ENCODE measurements at regions not wholly inside any gene's neighbourhood (a gene's known extent, or its start where the extent isn't known, plus 50 kb on each side); places are given as distances from the start of the nearest gene placed in this dataset.
"Not testable (repeated sequence)": the region's sequence is repeated elsewhere in the genome, so short reads cannot be mapped to it uniquely, and the experiment has no call there.

DNA sequence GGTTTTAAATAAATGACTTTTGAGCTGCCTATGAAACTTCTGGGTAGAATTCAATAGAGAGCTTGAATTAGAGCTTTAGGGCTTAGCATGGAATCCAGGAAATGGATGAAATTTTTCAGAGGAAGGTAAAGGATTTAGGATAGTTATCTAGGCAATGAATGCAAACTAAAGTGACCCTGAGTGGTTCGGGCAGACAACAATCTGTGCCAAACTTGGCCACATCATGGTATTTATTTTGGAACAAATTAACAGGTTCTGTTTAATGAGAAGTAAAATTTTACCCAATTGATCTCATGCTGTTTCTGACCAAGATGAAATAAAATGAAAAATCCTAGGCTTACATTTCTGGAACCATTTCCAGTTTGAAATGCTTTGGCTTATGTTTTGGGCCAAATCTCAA lies 934.4 kb downstream of the MAT2B start:
- no peak for DNase-seq

DNA sequence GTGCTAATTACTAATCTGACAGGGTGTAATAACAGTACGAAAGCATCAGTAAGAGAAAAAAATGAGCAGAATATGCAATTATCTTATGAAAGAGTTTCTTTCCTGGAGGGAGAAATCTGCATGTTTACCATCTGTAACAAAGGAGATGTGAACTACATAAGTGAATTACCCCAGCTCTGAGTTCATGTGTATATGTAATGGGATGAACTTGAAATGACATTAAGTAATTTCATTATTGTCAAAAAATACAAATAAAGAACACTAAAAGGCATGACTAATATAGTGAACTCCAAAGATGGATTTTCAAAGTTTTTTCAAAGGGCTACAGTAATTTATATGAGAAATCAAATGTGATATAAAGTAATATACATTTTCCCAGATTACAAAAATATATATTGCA lies 944.0 kb downstream of the MAT2B start:
- no peak for DNase-seq

DNA sequence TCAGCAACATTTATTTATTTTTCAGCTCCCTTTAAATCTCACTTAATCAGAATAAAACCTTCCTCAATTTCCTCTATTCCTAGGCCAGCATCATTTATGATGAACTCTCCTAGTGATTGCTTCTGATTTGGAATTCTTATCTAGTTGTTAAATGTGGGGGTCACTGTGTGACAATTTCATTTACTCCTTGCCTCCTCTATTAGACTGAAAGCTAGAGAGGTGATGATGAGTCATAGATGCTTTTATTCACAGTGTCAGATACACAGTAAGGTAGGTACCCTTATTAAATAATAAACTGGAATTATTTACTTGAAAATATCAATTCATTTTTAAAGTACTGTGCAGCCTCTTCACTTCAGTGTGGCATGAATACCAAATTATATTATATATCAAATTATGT lies 960.6 kb downstream of the MAT2B start:
- no peak for DNase-seq

DNA sequence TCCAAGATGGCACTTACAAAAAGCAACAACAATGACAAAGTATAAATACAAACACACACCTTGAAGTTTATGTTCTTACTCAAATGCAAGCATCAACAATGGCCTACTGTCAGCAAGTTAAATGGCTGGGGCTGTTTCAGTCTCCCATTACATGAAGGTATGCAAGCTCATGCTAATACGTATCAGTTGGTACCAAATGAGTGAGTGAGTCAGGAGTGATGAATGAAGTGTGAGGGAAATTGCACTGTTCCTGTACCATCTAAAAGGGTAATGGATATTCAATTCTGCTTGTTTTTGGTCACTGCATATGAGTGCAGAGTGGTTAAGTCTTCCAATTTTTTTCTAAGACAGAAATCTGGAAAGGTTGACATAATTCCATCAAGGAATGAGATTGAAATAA lies 964.9 kb downstream of the MAT2B start:
- DNase-seq: no peak

DNA sequence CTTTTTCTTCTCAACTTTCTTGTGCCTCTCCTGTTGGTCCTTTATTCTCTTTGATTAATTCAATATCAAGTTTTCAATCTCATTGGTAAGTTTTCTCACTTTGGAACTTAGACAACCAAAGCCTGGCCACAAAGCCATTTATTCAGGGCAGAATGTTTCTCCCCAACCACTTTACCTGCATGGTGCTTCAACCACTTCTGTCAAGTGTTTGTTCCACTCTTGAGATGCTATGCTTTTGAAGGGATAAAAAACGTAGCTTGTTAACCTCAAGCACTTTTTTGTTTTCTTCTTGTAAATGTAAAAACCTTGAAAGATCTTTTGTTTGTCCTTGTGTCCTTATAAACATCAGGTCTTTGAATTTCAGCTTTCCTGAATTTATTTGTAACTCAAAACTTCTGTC lies 966.7 kb downstream of the MAT2B start:
- DNase-seq: no peak

DNA sequence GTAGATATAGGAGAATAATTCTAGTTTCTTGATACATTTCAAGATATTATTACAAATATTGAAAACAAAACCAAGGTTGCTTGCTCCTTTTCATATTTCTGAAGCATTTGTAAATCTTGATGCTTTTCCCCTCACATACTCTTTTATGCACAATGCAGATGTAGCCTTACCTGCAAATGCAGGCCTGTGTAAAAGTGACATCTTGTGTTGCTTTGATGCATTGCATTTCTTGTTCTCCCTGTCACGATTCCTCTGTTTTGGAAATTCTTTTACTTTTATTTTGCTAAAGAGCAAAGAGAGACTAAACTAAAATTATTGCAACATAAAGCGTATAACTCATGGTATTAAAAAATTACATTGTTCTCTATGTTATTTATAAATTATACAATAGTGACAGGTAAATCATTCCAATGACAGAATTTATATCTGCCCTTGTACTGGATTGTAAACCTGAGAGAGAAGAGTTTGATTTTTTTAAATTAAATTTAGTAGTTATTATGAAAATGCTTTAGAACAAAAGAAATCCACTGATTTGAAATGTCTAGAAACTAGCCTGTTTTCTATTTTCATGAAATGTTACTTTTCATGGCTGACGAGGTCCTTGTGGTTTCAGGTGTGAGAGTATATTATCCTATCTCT lies 970.0 kb downstream of the MAT2B start:
- peak; percentile 60 for DNase-seq

DNA sequence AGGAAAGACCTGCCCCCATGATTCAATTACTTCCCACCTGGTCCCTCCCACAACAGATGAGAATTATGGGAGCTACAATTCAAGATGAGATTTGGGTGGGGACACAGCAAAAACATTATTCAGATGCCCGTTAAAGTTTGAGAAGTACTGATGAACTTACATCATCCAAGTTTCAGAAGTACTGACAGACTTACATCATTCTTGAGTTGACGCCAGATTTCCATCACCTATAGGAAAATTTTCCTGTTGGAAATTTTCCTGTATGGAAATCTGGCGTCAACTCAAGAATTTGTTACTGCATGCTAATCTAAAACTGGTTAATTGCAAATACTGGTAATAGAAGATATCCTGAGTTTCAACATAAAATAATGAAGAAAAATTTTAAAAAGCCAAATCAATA lies 975.9 kb downstream of the MAT2B start:
- DNase-seq: no peak

DNA sequence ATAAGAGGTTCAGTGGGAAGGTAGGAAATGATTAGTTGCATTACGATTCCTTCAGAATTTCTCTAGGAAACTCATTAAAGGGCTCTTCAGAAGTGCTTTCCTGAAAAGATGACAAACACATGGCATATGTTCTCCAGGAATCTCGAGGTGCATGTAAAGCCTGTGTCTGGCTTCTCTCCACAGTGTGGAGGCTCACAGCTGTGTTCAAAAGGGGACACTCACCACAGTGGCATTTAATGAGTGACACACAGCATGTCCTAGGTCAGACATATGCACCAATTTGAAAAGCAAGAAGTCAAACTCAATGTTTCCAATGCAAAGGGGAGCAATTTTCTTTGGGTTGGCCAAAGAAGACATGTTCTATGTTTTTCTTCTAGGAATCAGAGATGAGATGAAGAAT lies 976.9 kb downstream of the MAT2B start:
- no peak for DNase-seq

DNA sequence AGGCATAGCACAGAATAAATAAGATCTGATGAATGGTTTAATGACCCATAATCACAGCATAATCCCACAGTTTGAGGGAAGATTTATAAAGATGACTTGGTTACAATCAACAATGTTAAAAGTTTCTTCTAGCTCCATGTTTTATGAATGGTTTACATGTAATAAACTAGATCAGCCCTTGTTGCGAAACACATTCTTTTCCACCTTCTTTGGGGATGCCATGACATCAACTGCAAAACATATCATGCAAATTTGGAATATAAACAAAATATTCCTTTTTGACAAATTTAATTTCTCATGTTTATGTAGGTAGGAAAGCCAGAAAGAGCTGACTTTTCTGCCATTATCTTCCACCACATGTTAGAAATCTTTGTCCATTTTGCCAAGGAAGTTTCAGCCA lies 979.5 kb downstream of the MAT2B start:
- no peak for DNase-seq

DNA sequence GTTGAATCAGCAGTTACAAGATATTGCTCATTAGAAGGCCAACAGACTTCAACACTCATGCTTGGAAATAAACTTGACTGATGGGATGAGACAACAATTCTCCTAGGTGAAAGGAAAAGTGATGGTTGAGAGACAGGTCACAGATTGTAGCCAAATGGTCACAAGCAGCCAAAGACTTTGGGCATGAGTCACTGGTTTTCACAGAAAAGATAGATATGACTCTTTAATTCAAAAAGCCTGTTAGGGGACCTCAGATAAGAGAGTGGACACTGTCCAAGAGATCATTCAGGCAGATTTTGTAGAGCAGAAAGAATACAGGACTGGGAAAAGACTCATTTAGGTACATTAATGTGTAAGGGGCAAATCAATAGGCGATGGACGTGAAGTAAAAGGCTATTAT lies 982.5 kb downstream of the MAT2B start:
- DNase-seq: peak; percentile 29

DNA sequence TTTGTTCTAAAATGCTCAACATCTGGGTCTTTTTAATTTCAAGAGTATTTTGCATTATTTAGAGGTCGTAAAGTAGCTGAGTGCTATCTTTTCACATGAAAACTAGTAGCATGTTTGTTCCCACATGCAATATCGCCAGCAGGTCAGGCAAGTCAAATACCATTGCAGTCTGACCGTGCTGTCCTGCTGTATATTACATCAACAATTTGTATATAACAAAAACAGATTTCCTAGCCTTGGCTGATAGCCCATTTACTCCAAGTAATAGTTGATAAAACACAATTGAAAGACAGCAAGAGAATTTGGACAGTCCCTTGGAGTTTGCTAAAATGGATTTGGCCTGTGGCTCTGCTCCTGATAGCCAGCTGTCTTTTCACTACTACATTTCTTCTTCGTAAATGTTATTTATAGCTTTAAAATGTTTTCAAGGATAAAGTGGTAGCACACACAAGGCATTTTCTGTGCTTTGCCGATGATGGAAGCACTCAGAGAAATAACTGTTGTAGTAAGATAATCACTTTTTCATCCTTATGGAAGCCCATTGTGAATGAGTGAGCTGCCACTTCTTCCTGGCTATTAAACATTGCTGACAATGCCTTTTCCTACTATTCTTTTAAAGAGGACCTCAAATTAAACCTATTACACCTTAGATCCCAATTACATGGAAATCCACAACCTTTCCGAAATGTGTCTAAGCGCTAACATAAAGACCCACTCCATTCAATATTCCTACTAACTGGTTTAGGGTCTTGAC lies 992.1 kb downstream of the MAT2B start:
- no peak for DNase-seq

DNA sequence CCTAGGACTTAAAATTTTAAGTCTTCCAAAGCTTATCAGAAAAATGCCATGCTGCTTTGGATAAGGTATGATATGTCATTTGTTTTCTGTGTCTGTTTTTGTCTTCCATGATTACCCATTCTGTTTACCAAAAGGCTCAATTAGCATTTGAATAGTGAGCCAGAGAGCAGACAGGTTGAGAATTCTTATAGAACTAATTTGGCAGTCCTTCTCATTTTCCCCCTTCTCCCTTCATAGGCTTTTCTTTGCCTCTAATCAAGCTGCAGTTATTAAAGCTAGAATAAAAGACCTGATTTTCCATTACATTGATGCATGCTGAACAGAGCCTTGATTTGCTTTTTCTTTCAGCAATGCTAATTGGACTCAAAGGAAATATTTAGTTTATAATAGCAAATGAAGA lies 993.0 kb downstream of the MAT2B start:
- no peak for DNase-seq

DNA sequence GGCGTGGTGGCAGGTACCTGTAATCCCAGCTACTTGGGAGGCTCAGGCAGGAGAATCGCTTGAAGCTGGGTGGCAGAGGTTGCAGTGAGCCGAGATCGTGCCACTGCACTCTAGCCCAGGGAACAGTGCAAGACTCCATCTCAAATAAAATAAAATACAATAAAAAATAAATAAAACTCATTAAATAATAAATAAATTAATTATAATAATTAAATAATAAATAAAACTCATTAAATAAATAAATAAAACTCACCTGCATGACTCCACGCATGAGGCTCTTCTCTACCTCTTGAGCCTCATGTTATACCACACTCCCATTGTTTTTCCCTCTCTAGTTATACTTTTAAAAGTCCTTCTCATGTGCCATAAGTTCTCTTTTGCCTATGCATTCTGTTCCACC lies 995.4 kb downstream of the MAT2B start:
- no peak for DNase-seq

DNA sequence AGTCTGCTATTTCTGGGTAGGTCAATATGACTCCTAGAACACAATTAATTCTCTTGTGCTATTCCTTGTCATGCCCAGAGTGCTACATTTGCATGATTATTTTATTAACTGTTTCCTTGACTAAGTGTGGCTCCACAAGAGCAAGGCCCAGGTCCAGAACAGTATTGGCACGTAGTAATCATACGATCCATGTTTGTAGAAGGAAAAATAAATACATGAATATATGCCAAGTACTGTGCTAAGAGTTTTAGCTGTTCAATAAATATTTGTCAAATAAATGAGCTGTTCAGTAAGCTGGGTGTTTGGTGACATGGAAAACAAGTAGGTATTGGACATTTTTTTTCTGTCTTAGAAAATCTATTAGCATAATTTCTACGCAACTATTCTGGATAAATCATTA lies 995.9 kb downstream of the MAT2B start:
- no peak for DNase-seq

DNA sequence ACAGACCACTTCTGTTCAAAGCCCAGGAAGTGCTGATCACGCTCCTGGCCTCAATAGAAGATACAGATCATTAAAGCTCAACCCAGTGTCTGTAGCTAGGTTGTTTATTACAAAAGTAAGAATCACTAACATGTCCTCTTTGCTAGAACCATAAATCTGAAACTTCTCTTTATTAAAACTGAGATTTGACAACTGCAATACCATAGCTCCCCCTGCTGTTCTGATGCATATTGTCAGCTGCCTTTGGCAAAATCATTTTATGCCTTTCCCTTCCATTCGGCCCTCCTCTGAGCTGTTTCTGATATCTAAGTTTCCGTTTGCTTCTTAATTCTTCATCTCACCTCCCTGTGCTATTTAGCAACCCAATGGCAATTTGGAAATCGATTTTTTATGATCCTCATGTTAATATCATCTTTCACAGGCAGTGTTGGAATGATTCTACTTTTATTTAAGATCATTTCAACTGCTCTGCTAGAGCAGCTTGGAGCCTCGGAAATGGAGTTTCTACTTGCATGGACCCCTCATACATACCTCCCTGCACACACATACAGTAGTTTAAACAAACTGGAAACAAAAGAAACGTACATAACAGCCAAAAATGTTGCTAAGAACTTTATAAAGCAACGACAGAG lies 998.8 kb downstream of the MAT2B start:
- DNase-seq: peak; percentile 81

DNA sequence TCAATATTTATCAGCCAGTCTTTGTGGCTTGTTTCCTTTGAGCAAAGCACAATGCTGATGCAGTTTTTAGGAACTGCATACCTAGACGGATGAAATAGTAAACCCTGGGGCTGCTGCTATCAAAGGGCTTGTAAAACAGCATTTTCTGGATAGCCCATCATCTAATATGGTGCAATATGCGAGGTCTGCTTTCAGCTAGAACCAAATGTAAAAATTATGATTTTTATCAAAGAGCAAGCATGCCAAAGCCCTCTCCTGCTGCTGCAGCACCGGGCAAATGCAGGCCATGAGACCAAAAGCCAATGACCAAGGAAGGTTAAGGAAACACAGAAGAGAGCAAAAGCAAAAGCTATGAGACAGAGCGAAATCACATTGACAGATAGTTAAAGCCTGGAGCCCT lies 1000.4 kb downstream of the MAT2B start:
- no peak for DNase-seq

DNA sequence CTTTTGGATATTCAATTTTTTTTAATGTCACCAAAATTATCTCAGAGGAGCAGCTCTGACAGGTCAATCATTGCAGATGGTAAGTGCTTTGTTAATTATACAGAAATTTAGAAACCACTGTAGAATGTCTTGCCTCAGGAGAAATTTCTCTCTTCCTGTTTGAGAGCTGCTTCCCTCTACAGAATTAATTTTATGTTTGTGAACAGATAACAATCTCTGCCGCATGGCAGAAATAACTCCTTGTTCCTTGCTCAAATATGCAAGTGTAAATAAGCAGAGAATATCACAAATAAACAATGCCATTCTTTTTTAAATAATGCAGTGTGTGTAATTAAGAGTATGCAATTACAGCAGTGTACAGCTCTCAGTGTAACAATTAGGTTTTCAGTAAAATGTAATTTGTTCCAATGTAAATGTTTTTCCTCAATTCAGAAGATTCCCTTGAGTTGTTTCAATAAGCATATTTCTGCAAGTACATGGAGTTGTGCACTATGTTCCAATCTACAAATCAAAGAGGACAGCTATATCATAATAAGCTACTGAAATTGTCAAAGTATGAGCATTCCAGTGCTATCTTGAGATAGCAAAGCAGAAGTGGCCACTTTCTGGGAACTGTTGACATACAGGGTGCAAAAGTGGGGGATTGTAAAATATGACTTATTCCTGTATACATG lies 1012.8 kb downstream of the MAT2B start:
- peak; percentile 34 for DNase-seq

DNA sequence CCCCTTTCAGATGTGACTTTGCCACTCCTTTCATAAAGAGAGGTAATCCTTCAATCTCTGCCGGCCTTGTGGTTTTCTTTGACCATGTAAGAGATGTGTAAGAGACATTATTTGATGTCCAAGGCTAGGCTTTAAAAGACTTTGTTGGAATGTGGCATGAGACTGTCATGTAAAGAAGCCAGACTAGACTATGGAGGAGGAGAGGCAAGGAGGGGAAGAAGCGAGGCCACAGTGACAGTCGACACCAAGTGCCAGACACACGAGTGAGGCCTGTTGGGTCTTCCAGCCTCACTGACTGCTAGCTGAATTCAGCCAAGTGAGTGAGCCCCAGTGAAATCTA lies 1013.3 kb downstream of the MAT2B start:
- DNase-seq: peak; percentile 41

DNA sequence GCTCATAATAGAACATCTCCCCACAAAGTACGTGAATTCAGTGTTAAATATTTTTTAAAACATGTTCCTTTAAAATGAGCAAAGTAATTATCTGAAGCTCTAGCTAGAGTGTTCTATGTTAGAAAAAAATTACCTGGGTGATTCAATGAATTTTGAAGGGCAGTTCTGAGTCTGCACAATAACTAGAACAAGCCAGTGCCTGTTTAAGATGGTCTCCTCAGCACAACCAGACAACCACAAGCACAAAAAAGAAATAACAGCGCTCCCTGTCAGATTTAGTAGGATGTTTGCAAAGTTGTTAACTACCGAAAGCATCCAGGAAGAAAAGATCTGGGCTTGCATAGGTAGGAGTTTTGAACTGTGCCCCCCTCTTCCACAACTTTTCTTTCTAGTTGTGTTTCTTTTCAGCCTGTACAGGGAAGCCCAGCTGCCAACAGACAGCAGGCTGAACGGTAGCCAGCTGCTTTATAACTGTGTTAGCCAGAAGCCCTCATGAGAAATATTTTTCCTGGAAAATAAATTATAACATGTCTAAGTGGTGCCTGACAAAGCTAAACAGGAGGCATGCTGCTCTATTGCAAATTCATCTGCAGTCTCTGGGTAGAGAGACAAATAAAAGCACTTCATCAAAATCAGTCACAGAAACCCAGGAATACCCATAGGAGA lies 1026.9 kb downstream of the MAT2B start:
- no peak for DNase-seq

DNA sequence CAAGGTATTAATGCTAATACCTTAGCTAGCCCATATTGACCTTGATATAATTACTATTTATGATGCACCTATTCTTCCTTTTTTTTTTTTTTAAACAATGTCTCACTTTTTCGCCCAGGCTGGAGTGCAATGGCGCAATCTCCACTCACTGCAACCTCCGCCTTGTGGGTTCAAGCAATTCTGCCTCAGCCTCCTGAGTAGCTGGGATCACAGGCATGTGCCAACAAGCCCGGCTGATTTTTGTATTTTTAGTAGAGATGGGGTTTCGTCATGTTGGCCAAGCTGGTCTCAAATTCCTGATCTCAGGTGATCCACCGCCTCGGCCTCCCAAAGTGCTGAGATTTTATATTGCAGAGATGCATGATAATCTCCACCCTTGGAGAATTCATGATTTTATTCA lies 1028.0 kb downstream of the MAT2B start:
- DNase-seq: not testable (repeated sequence)

DNA sequence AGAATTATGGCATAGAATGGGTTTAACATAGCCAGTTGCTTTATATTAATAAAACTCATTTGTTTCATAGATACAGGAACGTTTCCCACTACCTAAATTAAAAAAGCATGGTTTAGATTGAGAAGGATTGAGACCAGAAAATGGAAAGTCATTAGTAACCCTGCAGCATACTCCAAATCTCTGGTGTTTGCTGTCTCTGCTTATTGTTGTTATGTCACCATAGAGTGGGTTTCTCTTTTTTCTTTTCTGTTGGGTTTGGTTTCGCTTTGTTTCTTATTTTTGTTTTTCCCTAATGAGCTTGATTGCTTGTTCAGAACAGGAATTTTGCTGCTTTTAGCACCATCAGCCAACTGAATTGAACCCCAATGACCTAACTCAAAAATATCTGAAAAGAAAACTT lies 1034.8 kb downstream of the MAT2B start:
- DNase-seq: peak; percentile 16

DNA sequence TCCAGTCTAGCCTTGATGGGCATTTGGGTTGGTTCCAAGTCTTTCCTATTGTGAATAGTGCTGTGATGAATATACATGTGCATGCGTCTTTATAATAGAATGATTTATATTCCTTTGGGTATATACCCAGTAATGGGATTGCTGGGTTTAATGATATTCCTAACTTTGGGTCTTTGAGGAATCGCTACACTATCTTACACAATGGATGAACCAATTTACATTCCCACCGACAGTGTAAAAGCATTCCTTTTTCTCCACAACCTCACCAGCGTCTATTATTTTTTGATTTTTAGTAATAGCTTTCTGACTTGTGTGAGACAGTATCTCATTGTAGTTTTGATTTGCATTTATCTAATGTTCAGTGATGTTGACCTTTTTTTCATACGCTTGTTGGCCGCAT lies 1040.1 kb downstream of the MAT2B start:
- DNase-seq: no peak

DNA sequence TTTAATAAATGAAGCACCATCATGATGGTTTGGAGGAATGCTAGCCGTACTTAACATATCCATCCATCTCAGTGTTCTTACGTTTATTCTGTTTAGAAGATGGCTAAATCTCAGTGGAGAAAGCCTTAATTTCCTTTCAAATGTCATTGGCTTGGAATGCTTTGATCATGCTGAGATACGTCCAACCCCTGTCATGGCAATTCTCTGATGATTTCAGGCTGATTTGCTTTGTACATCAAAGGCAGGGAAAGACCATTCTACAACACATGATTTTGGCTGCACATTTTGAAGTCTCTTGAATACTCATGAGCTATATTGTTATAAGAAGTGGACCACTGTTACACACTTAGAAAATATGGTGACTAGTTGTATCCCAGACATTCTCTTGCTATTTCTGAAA lies 1048.4 kb downstream of the MAT2B start:
- DNase-seq: no peak

DNA sequence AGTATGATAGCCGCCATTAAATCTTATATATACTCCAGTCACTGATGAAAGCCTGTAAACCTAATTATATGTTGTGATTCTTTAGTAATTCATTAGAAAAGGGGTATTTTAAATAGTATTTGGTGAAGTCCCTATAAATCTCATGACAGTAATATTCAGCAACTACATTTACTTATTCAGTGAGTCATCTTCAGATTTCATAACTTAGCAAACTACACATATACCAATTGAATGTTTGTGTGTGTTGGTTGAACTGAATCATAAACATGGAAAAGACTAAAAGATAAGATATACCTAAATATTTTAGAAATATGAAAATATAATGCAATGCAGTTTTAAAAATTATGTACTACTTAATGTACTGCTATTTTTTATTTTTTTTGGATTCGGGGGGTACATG lies 1050.4 kb downstream of the MAT2B start:
- no peak for DNase-seq
